HG02981 (cell line): ENCODE measurements at regions not wholly inside any gene's neighbourhood (a gene's known extent, or its start where the extent isn't known, plus 50 kb on each side); places are given as distances from the start of the nearest gene placed in this dataset.

ENCODE experiments used
- ATAC-seq: cut with Tn5 transposase; IDR thresholded peaks from one replicate; pipeline ENCODE4 v1.9.1; 2021; ENCODE audit warnings: mild to moderate bottlenecking, moderate library complexity; ENCODE audit not compliant: unreplicated experiment

DNA sequence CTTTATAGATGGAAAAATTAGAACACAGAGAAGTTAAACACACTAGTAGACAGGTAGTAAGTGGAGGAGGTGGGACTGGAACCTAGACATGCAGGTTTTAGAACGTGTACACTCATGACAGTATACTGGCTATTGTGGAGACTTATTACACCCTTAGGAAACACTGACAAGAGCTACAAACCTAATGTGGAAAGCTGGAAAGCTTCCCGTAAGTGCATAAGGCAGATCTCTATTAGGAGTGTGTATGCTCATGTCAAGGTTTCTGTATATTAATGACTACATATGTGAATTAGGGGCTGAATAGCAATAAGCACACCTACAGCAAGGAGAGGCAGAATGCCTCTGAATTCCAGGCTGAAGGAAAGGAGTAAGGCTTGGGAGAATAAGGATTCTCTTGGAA is 82.6 kb upstream of the SLC24A5 start:
- no peak for ATAC-seq

GRCh38 chr15:48040166-48040817 is 80.5 kb upstream of the SLC24A5 start:
- ATAC-seq: no peak

DNA sequence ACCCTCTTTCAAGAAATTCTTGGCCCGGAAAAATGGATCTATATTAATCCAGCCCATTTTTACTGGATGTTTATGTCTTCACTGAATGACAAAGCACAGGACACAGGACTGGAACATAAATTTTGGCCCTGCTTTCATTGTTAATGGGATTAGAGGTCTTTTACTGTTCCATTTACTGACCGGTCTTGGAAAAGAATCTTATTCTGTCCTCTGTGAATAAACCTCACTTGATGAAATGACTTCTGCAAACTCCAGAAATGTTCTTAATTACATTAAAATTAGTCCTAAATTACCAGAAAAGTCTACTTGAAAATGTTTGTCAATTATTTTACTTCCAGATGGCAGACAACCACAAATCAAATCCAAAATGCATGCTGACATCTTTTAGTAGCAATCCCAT is 79.3 kb upstream of the SLC24A5 start:
- no peak for ATAC-seq

GRCh38 chr15:48046813-48047438 is 73.9 kb upstream of the SLC24A5 start:
- no peak for ATAC-seq

- ATAC-seq: no peak
These were observed 71.1 kb upstream of the SLC24A5 start for GRCh38 chr15:48049736-48050135.

DNA sequence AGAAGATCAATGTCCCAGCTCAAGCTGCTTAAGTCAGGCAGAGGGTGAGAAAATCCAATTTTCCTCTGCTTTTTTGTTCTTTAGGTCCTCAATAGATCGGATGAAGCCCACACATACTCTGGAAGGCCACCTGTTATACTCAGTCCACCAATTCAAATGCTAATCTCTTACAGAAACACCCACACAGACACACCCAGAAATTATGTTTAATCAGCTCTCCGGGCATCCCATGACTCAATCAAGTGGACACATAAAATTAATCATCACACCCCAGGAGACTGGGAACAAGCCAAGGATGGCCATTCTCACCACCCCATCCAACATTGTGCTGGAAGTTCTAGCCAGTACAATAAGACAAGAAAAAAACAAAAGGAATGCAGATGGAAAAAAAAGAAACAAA is 67.8 kb upstream of the SLC24A5 start:
- no peak for ATAC-seq

- no peak for ATAC-seq
These were observed 62.4 kb upstream of the SLC24A5 start for GRCh38 chr15:48058371-48058770.

- ATAC-seq: no peak
These were observed 61.0 kb upstream of the SLC24A5 start for GRCh38 chr15:48059791-48060190.

- no peak for ATAC-seq
These were observed 60.4 kb upstream of the SLC24A5 start for GRCh38 chr15:48060396-48060795.

GRCh38 chr15:48061605-48062004 is 59.2 kb upstream of the SLC24A5 start:
- no peak for ATAC-seq

DNA sequence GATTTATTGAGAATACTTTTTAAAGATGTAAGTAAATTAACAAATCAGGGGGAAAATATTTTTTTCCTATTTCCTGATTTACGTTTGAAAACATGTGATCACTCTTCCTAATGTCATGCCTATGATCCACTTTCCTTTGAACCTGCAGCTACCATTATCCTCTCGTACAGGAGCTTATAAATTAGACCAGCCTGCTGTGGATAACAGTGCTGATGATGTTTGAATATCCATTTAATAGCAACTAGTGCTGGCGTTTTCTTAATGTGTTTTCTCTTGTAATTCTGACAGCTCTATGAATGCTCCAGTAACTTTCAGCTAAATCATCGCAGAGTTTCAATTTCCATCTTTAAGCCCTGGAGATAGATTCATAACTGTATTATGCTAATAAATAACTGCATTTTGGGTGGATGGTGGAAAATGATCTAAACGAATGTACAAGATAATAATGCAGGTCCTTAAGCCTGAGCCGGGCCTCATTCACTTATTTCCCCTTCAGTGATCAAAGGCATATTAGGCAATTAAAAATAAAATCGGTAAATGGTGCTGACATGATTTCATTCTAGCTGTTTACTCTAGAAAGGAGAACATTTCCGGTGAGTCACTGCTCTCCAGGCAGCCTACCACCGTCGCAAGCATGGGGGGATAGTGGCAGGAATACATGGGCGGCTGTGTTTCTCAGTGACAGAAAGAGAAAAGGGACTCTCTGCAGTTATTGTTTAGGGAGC is 58.5 kb upstream of the SLC24A5 start:
- ATAC-seq: no peak

DNA sequence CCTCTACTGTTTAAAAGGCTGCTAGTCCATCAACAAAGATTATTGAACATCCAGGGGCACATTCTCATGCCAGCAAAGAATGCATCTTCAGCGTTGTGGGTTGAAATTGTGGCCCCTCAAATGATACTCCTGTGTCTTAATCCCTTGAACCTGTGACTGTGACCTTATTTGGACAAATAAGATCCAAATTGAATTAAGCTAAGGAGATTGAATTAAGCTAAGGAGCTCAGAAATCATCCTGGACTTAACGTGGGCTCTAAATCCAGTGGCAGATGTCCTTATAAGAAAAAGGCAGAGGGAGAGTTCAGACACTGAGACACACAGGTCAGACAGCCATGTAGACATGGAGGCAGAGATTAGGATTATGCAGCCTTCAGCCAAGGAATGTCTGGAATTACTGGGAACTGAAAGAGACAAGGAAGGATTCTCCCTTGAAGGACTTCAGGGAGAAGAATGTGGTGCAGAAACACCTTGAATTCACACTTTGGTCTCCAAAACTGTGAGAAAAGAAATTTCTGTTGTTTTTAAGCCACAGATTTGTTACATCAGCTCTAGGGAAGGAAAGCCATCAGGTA is 57.3 kb upstream of the SLC24A5 start:
- no peak for ATAC-seq

DNA sequence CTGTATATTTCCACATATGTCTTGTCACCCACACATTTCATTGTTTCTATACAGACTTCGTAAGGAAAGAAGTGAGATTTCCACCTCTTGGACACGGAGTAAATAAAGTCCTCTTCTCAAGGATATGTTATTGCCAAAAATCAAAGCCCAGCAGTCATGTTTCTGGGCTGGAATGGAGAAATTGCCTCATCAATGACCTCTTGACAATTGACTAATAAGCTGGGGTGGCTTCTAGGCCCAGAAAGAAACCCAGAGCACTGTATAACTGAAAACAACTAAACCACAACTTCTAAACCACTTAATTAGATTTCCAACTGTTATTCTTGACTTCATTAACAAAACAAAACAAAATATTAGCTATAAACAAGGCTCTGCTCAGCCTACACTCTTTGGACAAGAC is 56.4 kb upstream of the SLC24A5 start:
- ATAC-seq: no peak

DNA sequence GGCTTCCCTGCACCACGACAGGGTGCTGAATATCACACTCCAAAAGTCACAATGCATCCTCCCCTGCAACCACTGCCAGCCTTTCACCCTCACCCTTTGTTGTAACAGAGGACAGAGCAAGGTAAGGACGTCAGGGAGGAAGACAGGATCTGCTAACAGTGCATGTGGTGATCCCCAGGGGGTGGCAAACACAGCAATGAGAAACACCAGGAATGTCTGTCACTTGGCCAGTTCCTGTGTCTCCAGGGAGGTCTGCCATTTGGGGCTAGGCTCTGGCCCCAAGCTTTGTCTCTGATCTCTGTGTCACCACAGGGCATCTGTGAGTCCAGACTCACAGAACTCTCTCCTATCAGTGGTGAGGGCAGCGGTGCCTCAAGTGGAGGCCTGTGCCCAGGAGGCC is 54.3 kb upstream of the SLC24A5 start:
- ATAC-seq: no peak
